Hepatocyte (in vitro differentiated cells): ENCODE measurements at regions not wholly inside any gene's neighbourhood (a gene's known extent, or its start where the extent isn't known, plus 50 kb on each side); places are given as distances from the start of the nearest gene placed in this dataset.

Source experiments
- CTCF ChIP-seq: fragments of 200-600 bp; sonication (generic); IDR thresholded peaks from 2 replicates; pipeline ENCODE4 v1.5.1; 2016; ENCODE audit warnings: antibody characterized with exemption, mild to moderate bottlenecking; ENCODE audit not compliant: poor library complexity
- EZH2 ChIP-seq: fragments of 200-600 bp; sonication (generic); IDR thresholded peaks from 2 replicates; pipeline ENCODE4 v1.6.1; 2016; ENCODE audit warnings: antibody characterized with exemption, mild to moderate bottlenecking, borderline replicate concordance
- EZH2phosphoT487 ChIP-seq: fragments of 200-600 bp; sonication (generic); IDR thresholded peaks from one replicate; pipeline ENCODE4 v1.6.1; 2018; ENCODE audit warnings: antibody characterized with exemption, mild to moderate bottlenecking, low read depth, moderate library complexity; ENCODE audit not compliant: unreplicated experiment, severe bottlenecking

GRCh38 chr6:50463931-50464330 lies 249.4 kb upstream of the TFAP2D start:
- TF ChIP-seq EZH2phosphoT487 (no peak), EZH2 (no peak), CTCF (no peak)
